Fibroblast of the aortic adventitia (primary cell): ENCODE measurements at regions not wholly inside any gene's neighbourhood (a gene's known extent, or its start where the extent isn't known, plus 50 kb on each side); places are given as distances from the start of the nearest gene placed in this dataset.
"Not testable (repeated sequence)": the region's sequence is repeated elsewhere in the genome, so short reads cannot be mapped to it uniquely, and the experiment has no call there.

ENCODE experiments used
- DNase-seq: peaks from one replicate; pipeline ENCODE4 v3.0.0-alpha.2; 2010; ENCODE audit warnings: low read depth
- H3K4me3 ChIP-seq: 2 replicates; pipeline ENCODE4 v1.5.1; 2011; ENCODE audit warnings: low read depth, mild to moderate bottlenecking, control low read depth, low read length, moderate library complexity

GRCh38 chr1:120981489-120982094, 92.0 kb downstream of the PPIAL4A start:
- DNase-seq: peak; percentile 13
- not testable (repeated sequence) for H3K4me3 ChIP-seq

- not testable (repeated sequence) for DNase-seq, H3K4me3 ChIP-seq
These were observed 105.0 kb downstream of the PPIAL4A start for GRCh38 chr1:120994614-120995013.

GRCh38 chr1:120995025-120995424, 105.5 kb downstream of the PPIAL4A start:
- H3K4me3 ChIP-seq, DNase-seq: not testable (repeated sequence)

- not testable (repeated sequence) for H3K4me3 ChIP-seq, DNase-seq
These were observed 111.6 kb downstream of the PPIAL4A start for GRCh38 chr1:121001090-121001726.

- H3K4me3 ChIP-seq, DNase-seq: not testable (repeated sequence)
These were observed 113.7 kb downstream of the PPIAL4A start for GRCh38 chr1:121003230-121003629.

GRCh38 chr1:121006826-121007225, 117.3 kb downstream of the PPIAL4A start:
- not testable (repeated sequence) for H3K4me3 ChIP-seq, DNase-seq

- DNase-seq: not testable (repeated sequence)
These were observed 118.2 kb downstream of the PPIAL4A start for GRCh38 chr1:121007755-121008154.

GRCh38 chr1:121008512-121009215, 119.1 kb downstream of the PPIAL4A start:
- DNase-seq, H3K4me3 ChIP-seq: not testable (repeated sequence)

More at GRCh38 chr1:121007755-121008154, 118.2 kb downstream of the PPIAL4A start:
- H3K4me3 ChIP-seq: not testable (repeated sequence)

- DNase-seq: peak; percentile 2
- H3K4me3 ChIP-seq: not testable (repeated sequence)
These were observed 119.9 kb downstream of the PPIAL4A start for GRCh38 chr1:121009216-121010057.

- DNase-seq, H3K4me3 ChIP-seq: not testable (repeated sequence)
These were observed 120.6 kb downstream of the PPIAL4A start for GRCh38 chr1:121010141-121010540.

- DNase-seq, H3K4me3 ChIP-seq: not testable (repeated sequence)
These were observed 123.6 kb downstream of the PPIAL4A start for GRCh38 chr1:121013181-121013580.

- not testable (repeated sequence) for H3K4me3 ChIP-seq
- DNase-seq: peak; percentile 84
These were observed 126.8 kb downstream of the PPIAL4A start for GRCh38 chr1:121016182-121017028.

GRCh38 chr1:121019715-121020349, 130.3 kb downstream of the PPIAL4A start:
- not testable (repeated sequence) for DNase-seq, H3K4me3 ChIP-seq

GRCh38 chr1:121020350-121021236, 131.0 kb downstream of the PPIAL4A start:
- DNase-seq: peak; percentile 72
- H3K4me3 ChIP-seq: not testable (repeated sequence)

GRCh38 chr1:121021716-121022115, 132.1 kb downstream of the PPIAL4A start:
- DNase-seq: not testable (repeated sequence)

GRCh38 chr1:121032878-121033494, 143.4 kb downstream of the PPIAL4A start:
- DNase-seq: not testable (repeated sequence)

More at GRCh38 chr1:121021716-121022115, 132.1 kb downstream of the PPIAL4A start:
- H3K4me3 ChIP-seq: not testable (repeated sequence)

More at GRCh38 chr1:121032878-121033494, 143.4 kb downstream of the PPIAL4A start:
- H3K4me3 ChIP-seq: not testable (repeated sequence)
